NB4 (cell line): ENCODE measurements at regions not wholly inside any gene's neighbourhood (a gene's known extent, or its start where the extent isn't known, plus 50 kb on each side); places are given as distances from the start of the nearest gene placed in this dataset.

Experiments
- DNase-seq: peaks from one replicate; pipeline ENCODE4 v3.0.0; 2010; ENCODE audit warnings: low read depth
- H3K4me3 ChIP-seq: one replicate; pipeline ENCODE4 v1.5.1; 2011; ENCODE audit warnings: mild to moderate bottlenecking, low read depth, low read length, moderate library complexity
- CTCF ChIP-seq: IDR thresholded peaks from one replicate; pipeline ENCODE4 v1.5.1; 2012; ENCODE audit warnings: low read depth, low read length
- MAX ChIP-seq: IDR thresholded peaks from 2 replicates; pipeline ENCODE4 v1.6.1; 2011; ENCODE audit warnings: low read depth, low read length
- MYC ChIP-seq: IDR thresholded peaks from 2 replicates; pipeline ENCODE4 v1.6.1; 2011; ENCODE audit warnings: low read depth, low read length
- POLR2A ChIP-seq: IDR thresholded peaks from 2 replicates; pipeline ENCODE4 v1.6.1; 2011; ENCODE audit warnings: mild to moderate bottlenecking; ENCODE audit not compliant: insufficient read length; ENCODE audit errors: extremely low read depth

- no peak for DNase-seq
- TF ChIP-seq POLR2A (no peak), CTCF (no peak), MYC (no peak), MAX (no peak)
- H3K4me3 ChIP-seq, result no peak overlapping the region
Observed at GRCh38 chr10:113476191-113476590, 76.7 kb upstream of the HABP2 start.

- DNase-seq, result no peak
- TF ChIP-seq MYC, result no peak
- TF ChIP-seq CTCF, result no peak
- no peak for TF ChIP-seq POLR2A
- TF ChIP-seq MAX, result no peak
- no peak overlapping the region for H3K4me3 ChIP-seq
Observed at GRCh38 chr10:113476673-113477072, 76.2 kb upstream of the HABP2 start.

GRCh38 chr10:113477451-113477850, 75.4 kb upstream of the HABP2 start:
- H3K4me3 ChIP-seq, result no peak overlapping the region
- TF ChIP-seq MYC (no peak), CTCF (no peak), MAX (no peak), POLR2A (no peak)
- no peak for DNase-seq

- no peak for DNase-seq
- no peak overlapping the region for H3K4me3 ChIP-seq
- TF ChIP-seq CTCF (no peak), MAX (no peak), MYC (no peak), POLR2A (no peak)
Observed at GRCh38 chr10:113479346-113480080, 73.3 kb upstream of the HABP2 start.

GRCh38 chr10:113480081-113480360, 72.8 kb upstream of the HABP2 start:
- H3K4me3 ChIP-seq, result no peak overlapping the region
- TF ChIP-seq MYC (no peak), POLR2A (no peak), CTCF (no peak), MAX (no peak)
- DNase-seq, result no peak
